ENCODE measurements at regions not wholly inside any gene's neighbourhood (a gene's known extent, or its start where the extent isn't known, plus 50 kb on each side); places are given as distances from the start of the nearest gene placed in this dataset.

DNA sequence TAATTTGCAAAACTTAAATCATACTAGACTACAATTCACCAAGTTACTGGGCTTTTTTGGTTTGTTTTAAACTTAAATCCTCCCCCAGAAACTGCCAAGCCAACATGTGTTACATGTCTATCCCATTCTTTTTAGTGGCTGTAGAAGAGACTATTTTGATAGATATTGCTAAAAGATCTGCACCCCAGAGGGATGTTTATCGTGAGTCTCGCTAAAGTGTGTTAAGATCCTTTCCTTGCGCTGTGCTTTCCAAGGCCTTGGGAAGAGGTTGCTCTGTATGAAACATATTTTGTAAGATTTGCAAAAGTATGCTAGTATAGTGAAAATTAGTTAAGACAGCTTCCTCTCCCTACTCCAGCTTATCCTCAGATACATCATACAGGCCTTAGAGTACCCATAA, 63.0 kb downstream of the GPX5 start:
- Histone ChIP-seq H3K9ac (no peak overlapping the region), H3K27me3 (replicated peaks; ENCODE audit: insufficient read depth) (0 out of 2 replicates have a peak, but pooled peaks cover 3% of the 10 kb centered on the region), H3K79me2 (ENCODE audit: insufficient read depth) (no peaks in the 10 kb centered on the region), H3K4me3 (peak overlapping the region; percentile 58; the same call in 1 of the 2 replicates), H2AFZ (peak overlapping the region; percentile 12), H3K4me2 (ENCODE audit: unreplicated experiment) (peak overlapping the region; percentile 74), H3K4me1 (ENCODE audit: insufficient read depth) (peaks cover 5% of the 10 kb centered on the region; the same call in 1 of the 2 replicates), H3K9me2 (ENCODE audit: insufficient read depth) (no peaks in the 10 kb centered on the region), H3K27ac (no peak overlapping the region), H3K36me3 (ENCODE audit: low read depth) (no peaks in the 10 kb centered on the region), H3F3A (ENCODE audit: insufficient read depth) (peaks cover 21% of the 10 kb centered on the region), H3K9me3 (ENCODE audit: low read depth) (no peaks in the 10 kb centered on the region), H4K20me1 (ENCODE audit: insufficient read depth) (no peaks in the 10 kb centered on the region)
- WGBS, 2 experiments (ENCODE audit: low coverage in 1 of 2, low lambda C conversion rate in 2 of 2, missing lambda C conversion rate in 2 of 2): 94 to 96% methylated on average over 3 of the region's 3 CpGs
- in situ Hi-C loops (cut with MboI): no loop called here
- TF ChIP-seq EZH2 (IDR thresholded peaks at IDR 0.05; ENCODE audit: insufficient read depth, poor library complexity, severe bottlenecking) (no peak), EZH2phosphoT487 (IDR thresholded peaks at IDR 0.05; ENCODE audit: insufficient read depth, low read depth) (no peak)
- DNase-seq: no peak

- WGBS, 2 experiments (ENCODE audit: low coverage in 1 of 2, low lambda C conversion rate in 2 of 2, missing lambda C conversion rate in 2 of 2): 2% methylated on average over 34 of the region's 34 CpGs
- Histone ChIP-seq H3K9ac (no peak overlapping the region), H3K9me3 (ENCODE audit: low read depth) (no peaks in the 10 kb centered on the region), H3K4me3 (peak overlapping the region; percentile 58), H3K27ac (peak overlapping the region; percentile 4), H3K4me1 (ENCODE audit: insufficient read depth) (peaks cover 5% of the 10 kb centered on the region; the same call in 1 of the 2 replicates), H3K4me2 (ENCODE audit: unreplicated experiment) (peak overlapping the region; percentile 74), H2AFZ (peak overlapping the region; percentile 12), H3K36me3 (ENCODE audit: low read depth) (no peaks in the 10 kb centered on the region), H3K79me2 (ENCODE audit: insufficient read depth) (no peaks in the 10 kb centered on the region), H3F3A (ENCODE audit: insufficient read depth) (peaks cover 21% of the 10 kb centered on the region), H4K20me1 (ENCODE audit: insufficient read depth) (no peaks in the 10 kb centered on the region), H3K27me3 (replicated peaks; ENCODE audit: insufficient read depth) (0 out of 2 replicates have a peak, but pooled peaks cover 3% of the 10 kb centered on the region), H3K9me2 (ENCODE audit: insufficient read depth) (no peaks in the 10 kb centered on the region)
- no peak for TF ChIP-seq EZH2phosphoT487 (IDR thresholded peaks at IDR 0.05; ENCODE audit: insufficient read depth, low read depth)
- TF ChIP-seq EZH2 (IDR thresholded peaks at IDR 0.05; ENCODE audit: insufficient read depth, poor library complexity, severe bottlenecking): no peak
- in situ Hi-C loops (cut with MboI): no loop called here
- peak; percentile 87 for DNase-seq
These were observed 63.7 kb downstream of the GPX5 start for GRCh38 chr6:28589234-28589956.

DNA sequence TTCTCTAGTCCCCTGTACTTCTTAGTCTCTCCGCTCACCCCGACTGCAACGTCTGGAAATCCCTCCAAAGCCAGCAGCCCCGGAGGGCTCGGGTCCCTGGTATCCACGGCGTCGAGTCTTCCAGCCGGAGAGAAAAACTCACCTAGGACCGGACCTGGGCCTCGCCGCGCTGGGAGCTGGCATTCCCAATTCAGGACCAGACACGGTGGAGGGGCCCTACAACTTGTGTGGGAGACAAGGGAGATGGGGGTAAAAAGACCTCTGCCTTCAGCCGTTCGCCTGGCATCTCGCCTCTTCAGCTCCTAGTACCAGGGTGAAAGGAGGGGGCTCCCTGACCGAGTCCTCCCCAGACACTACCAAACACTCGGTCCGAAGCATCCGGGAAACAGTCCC, 64.3 kb downstream of the GPX5 start:
- H3K9me3 ChIP-seq (ENCODE audit: low read depth): no peaks in the 10 kb centered on the region
- H3K4me2 ChIP-seq (ENCODE audit: unreplicated experiment): peak overlapping the region; percentile 74
- H4K20me1 ChIP-seq (ENCODE audit: insufficient read depth): no peaks in the 10 kb centered on the region
- 0 out of 2 replicates have a peak, but pooled peaks cover 3% of the 10 kb centered on the region for H3K27me3 ChIP-seq (replicated peaks; ENCODE audit: insufficient read depth)
- H3K79me2 ChIP-seq (ENCODE audit: insufficient read depth): no peaks in the 10 kb centered on the region
- H3K9ac ChIP-seq: no peak overlapping the region
- WGBS, 2 experiments (ENCODE audit: low coverage in 1 of 2, low lambda C conversion rate in 2 of 2, missing lambda C conversion rate in 2 of 2): 6% methylated on average over 21 of the region's 21 CpGs
- peak; percentile 10 for DNase-seq
- peak overlapping the region; percentile 58 for H3K4me3 ChIP-seq
- peaks cover 21% of the 10 kb centered on the region for H3F3A ChIP-seq (ENCODE audit: insufficient read depth)
- H2AFZ ChIP-seq: peak overlapping the region; percentile 12
- no peak for TF ChIP-seq EZH2 (IDR thresholded peaks at IDR 0.05; ENCODE audit: insufficient read depth, poor library complexity, severe bottlenecking)
- no peak for TF ChIP-seq EZH2phosphoT487 (IDR thresholded peaks at IDR 0.05; ENCODE audit: insufficient read depth, low read depth)
- H3K36me3 ChIP-seq (ENCODE audit: low read depth): no peaks in the 10 kb centered on the region
- H3K4me1 ChIP-seq (ENCODE audit: insufficient read depth): peaks cover 5% of the 10 kb centered on the region; the same call in 1 of the 2 replicates
- no peaks in the 10 kb centered on the region for H3K9me2 ChIP-seq (ENCODE audit: insufficient read depth)
- H3K27ac ChIP-seq: peak overlapping the region; percentile 4; the same call in 1 of the 2 replicates
- in situ Hi-C loops (cut with MboI): no loop called here

GRCh38 chr6:28597217-28597835, 71.6 kb downstream of the GPX5 start:
- Histone ChIP-seq H3F3A (ENCODE audit: insufficient read depth) (peaks cover 6% of the 10 kb centered on the region; the same call in 1 of the 2 replicates), H3K4me3 (peak overlapping the region; percentile 70), H3K4me1 (ENCODE audit: insufficient read depth) (peaks cover 3% of the 10 kb centered on the region; the same call in 1 of the 2 replicates), H3K4me2 (ENCODE audit: unreplicated experiment) (peak overlapping the region; percentile 78), H3K27me3 (replicated peaks; ENCODE audit: insufficient read depth) (no peaks in the 10 kb centered on the region), H3K9ac (peak overlapping the region; percentile 29; the same call in 1 of the 2 replicates), H3K79me2 (ENCODE audit: insufficient read depth) (no peaks in the 10 kb centered on the region), H3K36me3 (ENCODE audit: low read depth) (no peaks in the 10 kb centered on the region), H3K9me2 (ENCODE audit: insufficient read depth) (no peaks in the 10 kb centered on the region), H2AFZ (peak overlapping the region; percentile 83), H3K27ac (no peak overlapping the region), H4K20me1 (ENCODE audit: insufficient read depth) (no peaks in the 10 kb centered on the region), H3K9me3 (ENCODE audit: low read depth) (no peaks in the 10 kb centered on the region)
- WGBS, 2 experiments (ENCODE audit: low coverage in 1 of 2, low lambda C conversion rate in 2 of 2, missing lambda C conversion rate in 2 of 2): 12 to 15% methylated on average over 18 of the region's 18 CpGs
- TF ChIP-seq EZH2phosphoT487 (IDR thresholded peaks at IDR 0.05; ENCODE audit: insufficient read depth, low read depth) (no peak), EZH2 (IDR thresholded peaks at IDR 0.05; ENCODE audit: insufficient read depth, poor library complexity, severe bottlenecking) (no peak)
- in situ Hi-C loops (cut with MboI): no loop called here
- DNase-seq: peak; percentile 57

Measured in GM23248 (cell line).